NT2/D1 (cell line): ENCODE measurements at regions not wholly inside any gene's neighbourhood (a gene's known extent, or its start where the extent isn't known, plus 50 kb on each side); places are given as distances from the start of the nearest gene placed in this dataset.
"Not testable (repeated sequence)": the region's sequence is repeated elsewhere in the genome, so short reads cannot be mapped to it uniquely, and the experiment has no call there.

ENCODE experiments used
- YY1 ChIP-seq: IDR thresholded peaks from 2 replicates; pipeline ENCODE4 v1.6.1; 2011; ENCODE audit not compliant: insufficient read length, insufficient read depth
- ZNF274 ChIP-seq: IDR thresholded peaks from 2 replicates; pipeline ENCODE4 v1.6.1; 2011; ENCODE audit warnings: mild to moderate bottlenecking, low read depth, low read length

DNA sequence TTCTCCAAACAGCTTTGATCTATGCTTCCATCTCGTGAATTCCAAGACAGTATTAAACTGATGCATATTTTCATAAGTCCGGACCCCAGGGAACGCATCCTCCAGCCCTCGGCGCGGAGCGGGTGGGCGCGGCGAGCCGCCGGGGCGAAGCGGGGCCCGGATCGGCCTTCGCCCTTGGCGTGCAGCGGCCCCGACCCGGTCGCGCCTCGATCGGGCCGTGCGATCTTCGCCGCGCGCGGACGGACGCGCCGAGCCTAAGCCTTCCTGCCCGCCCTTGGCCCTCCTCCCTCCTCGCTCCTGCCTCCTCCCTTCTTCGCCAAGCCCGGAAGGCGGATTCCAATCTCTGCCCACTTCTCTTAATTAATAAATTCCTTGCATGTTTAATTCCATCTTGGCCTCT lies 70.4 kb downstream of the SC5D start:
- TF ChIP-seq ZNF274, YY1: not testable (repeated sequence)
